ENCODE measurements at regions not wholly inside any gene's neighbourhood (a gene's known extent, or its start where the extent isn't known, plus 50 kb on each side); places are given as distances from the start of the nearest gene placed in this dataset.

GRCh38 chr10:78925800-78926319, 142.9 kb upstream of the ZMIZ1 start:
- no peak for TF ChIP-seq SIN3A (IDR thresholded peaks at IDR 0.05; ENCODE audit: borderline replicate concordance, insufficient read depth, low read length)
- no peak for TF ChIP-seq REST (IDR thresholded peaks at IDR 0.05; ENCODE audit: insufficient read depth in 1 of 2, low read depth in 2 of 2, low read length in 2 of 2)
- TF ChIP-seq POLR2AphosphoS5 (IDR thresholded peaks at IDR 0.05; ENCODE audit: low read depth, low read length), result no peak
- TF ChIP-seq TAF1 (IDR thresholded peaks at IDR 0.05; ENCODE audit: borderline replicate concordance, insufficient read depth, low read length), result no peak
- no peak for TF ChIP-seq FOXP2 (optimal IDR thresholded peaks at IDR 0.05; ENCODE audit: borderline replicate concordance, extremely low read depth, extremely low read length, insufficient read depth)

GRCh38 chr10:78927257-78927995, 141.3 kb upstream of the ZMIZ1 start:
- no peak for TF ChIP-seq FOXP2 (optimal IDR thresholded peaks at IDR 0.05; ENCODE audit: borderline replicate concordance, extremely low read depth, extremely low read length, insufficient read depth)
- no peak for TF ChIP-seq TAF1 (IDR thresholded peaks at IDR 0.05; ENCODE audit: borderline replicate concordance, insufficient read depth, low read length)
- TF ChIP-seq REST (IDR thresholded peaks at IDR 0.05; ENCODE audit: insufficient read depth in 1 of 2, low read depth in 2 of 2, low read length in 2 of 2), result no peak
- no peak for TF ChIP-seq SIN3A (IDR thresholded peaks at IDR 0.05; ENCODE audit: borderline replicate concordance, insufficient read depth, low read length)
- TF ChIP-seq POLR2AphosphoS5 (IDR thresholded peaks at IDR 0.05; ENCODE audit: low read depth, low read length), result no peak

GRCh38 chr10:78928330-78928729, 140.4 kb upstream of the ZMIZ1 start:
- no peak for TF ChIP-seq FOXP2 (optimal IDR thresholded peaks at IDR 0.05; ENCODE audit: borderline replicate concordance, extremely low read depth, extremely low read length, insufficient read depth)
- TF ChIP-seq SIN3A (IDR thresholded peaks at IDR 0.05; ENCODE audit: borderline replicate concordance, insufficient read depth, low read length), result no peak
- TF ChIP-seq REST (IDR thresholded peaks at IDR 0.05; ENCODE audit: insufficient read depth in 1 of 2, low read depth in 2 of 2, low read length in 2 of 2), result no peak
- no peak for TF ChIP-seq POLR2AphosphoS5 (IDR thresholded peaks at IDR 0.05; ENCODE audit: low read depth, low read length)
- TF ChIP-seq TAF1 (IDR thresholded peaks at IDR 0.05; ENCODE audit: borderline replicate concordance, insufficient read depth, low read length), result no peak

- no peak for TF ChIP-seq FOXP2 (optimal IDR thresholded peaks at IDR 0.05; ENCODE audit: borderline replicate concordance, extremely low read depth, extremely low read length, insufficient read depth)
- TF ChIP-seq TAF1 (IDR thresholded peaks at IDR 0.05; ENCODE audit: borderline replicate concordance, insufficient read depth, low read length), result no peak
- TF ChIP-seq SIN3A (IDR thresholded peaks at IDR 0.05; ENCODE audit: borderline replicate concordance, insufficient read depth, low read length), result no peak
- no peak for TF ChIP-seq REST (IDR thresholded peaks at IDR 0.05; ENCODE audit: insufficient read depth in 1 of 2, low read depth in 2 of 2, low read length in 2 of 2)
- no peak for TF ChIP-seq POLR2AphosphoS5 (IDR thresholded peaks at IDR 0.05; ENCODE audit: low read depth, low read length)
These were observed 139.2 kb upstream of the ZMIZ1 start for GRCh38 chr10:78929541-78929940.
